IPS-18c (cell line): ENCODE measurements at regions not wholly inside any gene's neighbourhood (a gene's known extent, or its start where the extent isn't known, plus 50 kb on each side); places are given as distances from the start of the nearest gene placed in this dataset.

Source experiments
- H3K4me3 ChIP-seq: 2 replicates; pipeline ENCODE4 v1.7.0; 2013; ENCODE audit warnings: low read depth, mild to moderate bottlenecking, low read length, moderate library complexity; ENCODE audit not compliant: insufficient read depth
- H3K9me3 ChIP-seq: one replicate; pipeline ENCODE4 v1.6.1; 2013; ENCODE audit warnings: mild to moderate bottlenecking, low read length, moderate library complexity; ENCODE audit not compliant: control insufficient read depth, insufficient read depth

DNA sequence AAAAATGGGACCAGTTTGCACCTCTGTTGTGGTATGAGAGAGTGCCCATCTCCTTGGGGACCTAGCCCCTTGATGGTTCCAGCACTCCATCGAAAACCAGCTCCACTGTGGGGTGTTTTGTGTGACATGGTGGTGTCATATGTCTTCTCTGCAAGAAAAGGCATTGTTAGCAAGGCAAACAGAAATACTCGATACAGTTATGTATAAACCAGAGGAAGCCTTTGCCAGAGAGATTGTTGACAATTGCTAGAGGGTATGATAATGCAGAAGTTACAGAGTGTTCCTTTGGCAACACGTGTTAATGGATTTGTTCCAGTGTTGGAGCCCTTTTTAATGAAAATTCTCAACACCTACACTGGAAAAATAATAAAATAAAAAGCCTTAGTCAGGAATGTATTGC, 270.4 kb upstream of the DMRT1 start:
- H3K4me3 ChIP-seq: no peak overlapping the region

DNA sequence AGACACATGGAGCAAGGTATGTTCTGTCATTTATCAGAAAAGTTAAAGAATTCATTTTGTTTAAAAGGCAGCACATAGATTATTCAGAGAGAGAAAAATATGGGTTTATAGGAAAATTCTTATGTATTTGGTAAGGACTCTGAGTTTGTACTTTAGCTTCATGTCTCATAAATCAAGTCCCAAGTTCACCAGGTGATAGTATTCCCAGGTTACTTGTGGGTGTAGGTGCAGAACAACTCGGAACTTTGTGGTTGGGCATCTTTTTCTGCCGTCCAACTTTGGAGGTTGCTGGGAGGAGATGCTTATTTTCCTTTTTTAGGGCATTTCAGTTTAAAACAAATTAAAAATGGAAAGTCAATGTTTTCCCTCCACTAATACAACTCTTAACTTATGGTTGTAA, 269.8 kb upstream of the DMRT1 start:
- peaks cover 2% of the 10 kb centered on the region for H3K9me3 ChIP-seq
- no peak overlapping the region for H3K4me3 ChIP-seq

More for the DNA sequence above, 270.4 kb upstream of the DMRT1 start:
- H3K9me3 ChIP-seq: peaks cover 2% of the 10 kb centered on the region

DNA sequence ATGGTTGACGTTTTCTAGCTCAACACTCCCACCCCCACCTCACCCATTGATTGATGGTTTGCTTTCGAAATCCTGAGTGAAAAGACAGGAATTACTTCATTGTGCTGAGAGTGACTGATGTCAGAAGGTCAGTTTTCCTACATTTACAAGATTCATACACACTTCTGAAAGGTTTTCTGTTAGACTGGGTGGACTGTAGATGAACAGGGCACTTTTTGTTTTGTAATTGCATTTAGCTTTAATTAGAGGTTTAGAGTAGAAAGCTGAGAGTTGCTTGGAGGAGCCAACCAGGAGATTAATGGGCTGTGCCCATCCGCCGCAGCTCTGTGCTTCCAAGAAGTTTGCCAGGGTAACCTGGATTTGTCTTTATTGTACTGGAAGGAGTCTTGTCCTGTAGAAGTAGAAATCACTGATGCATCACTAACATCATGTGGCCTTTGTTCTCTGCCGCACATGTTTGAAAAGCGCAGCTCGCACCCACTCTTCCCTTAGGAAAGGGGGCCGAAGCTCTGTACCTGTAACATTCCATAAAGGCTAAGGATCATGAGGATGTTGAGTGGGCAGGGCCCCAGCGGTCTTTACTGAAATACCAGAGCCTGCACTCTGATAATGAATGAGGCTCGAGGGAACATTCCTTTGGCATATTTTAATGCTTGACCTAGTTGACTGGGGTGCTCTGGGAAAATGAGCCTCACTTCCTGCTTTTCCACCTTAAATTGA, 267.6 kb upstream of the DMRT1 start:
- Histone ChIP-seq H3K4me3 (no peak overlapping the region), H3K9me3 (peaks cover 2% of the 10 kb centered on the region)

DNA sequence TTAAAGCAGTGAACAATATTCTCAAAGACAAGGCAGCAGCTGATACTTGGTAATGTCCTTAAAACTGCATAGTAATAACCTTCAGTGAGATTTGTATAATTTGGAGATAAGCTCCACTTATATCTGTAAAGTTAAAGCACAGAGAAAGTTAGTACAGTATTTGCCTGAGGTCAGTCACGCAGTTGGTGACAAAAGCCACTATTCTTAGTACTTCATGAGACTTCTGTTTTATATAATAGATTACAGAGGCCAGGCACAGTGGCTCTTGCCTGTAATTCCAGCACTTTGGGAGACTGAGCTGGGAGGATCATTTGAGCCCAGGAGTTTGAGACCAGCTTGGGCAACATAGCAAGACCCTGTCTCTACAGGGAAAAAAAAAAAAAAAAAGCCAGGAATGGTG, 266.4 kb upstream of the DMRT1 start:
- Histone ChIP-seq H3K9me3 (peaks cover 4% of the 10 kb centered on the region), H3K4me3 (no peak overlapping the region)

- H3K9me3 ChIP-seq: peaks cover 5% of the 10 kb centered on the region
- no peak overlapping the region; the same call in 1 of the 2 replicates for H3K4me3 ChIP-seq
Measured at GRCh38 chr9:580652-581342, 260.7 kb upstream of the DMRT1 start.

- Histone ChIP-seq H3K9me3 (peaks cover 5% of the 10 kb centered on the region), H3K4me3 (no peak overlapping the region)
Measured at GRCh38 chr9:581673-582497, 259.6 kb upstream of the DMRT1 start.

GRCh38 chr9:582775-583174, 258.7 kb upstream of the DMRT1 start:
- Histone ChIP-seq H3K9me3 (peaks cover 5% of the 10 kb centered on the region), H3K4me3 (no peak overlapping the region)

GRCh38 chr9:587527-587926, 254.0 kb upstream of the DMRT1 start:
- Histone ChIP-seq H3K4me3 (no peak overlapping the region), H3K9me3 (no peaks in the 10 kb centered on the region)

DNA sequence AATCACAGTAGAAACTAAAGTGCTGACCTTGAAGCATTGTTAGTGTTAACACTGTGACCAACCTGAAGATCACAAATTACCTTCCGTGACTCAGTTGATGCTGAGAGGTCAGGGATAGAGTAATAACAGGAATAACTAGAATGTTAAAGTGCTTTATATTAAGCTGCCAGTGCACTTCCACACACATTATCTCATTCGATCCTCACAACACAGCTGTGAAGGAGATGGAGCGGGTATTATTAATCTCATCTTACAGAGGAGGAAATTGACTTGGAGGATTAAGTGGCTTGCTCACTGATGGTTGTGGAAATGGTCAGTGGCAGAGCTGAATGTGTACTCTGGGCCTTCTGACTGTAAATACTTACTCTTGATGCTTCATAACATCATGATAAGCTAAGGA, 252.5 kb upstream of the DMRT1 start:
- no peaks in the 10 kb centered on the region for H3K9me3 ChIP-seq
- no peak overlapping the region for H3K4me3 ChIP-seq

- H3K4me3 ChIP-seq: no peak overlapping the region
Measured at GRCh38 chr9:589723-590122, 251.8 kb upstream of the DMRT1 start.

DNA sequence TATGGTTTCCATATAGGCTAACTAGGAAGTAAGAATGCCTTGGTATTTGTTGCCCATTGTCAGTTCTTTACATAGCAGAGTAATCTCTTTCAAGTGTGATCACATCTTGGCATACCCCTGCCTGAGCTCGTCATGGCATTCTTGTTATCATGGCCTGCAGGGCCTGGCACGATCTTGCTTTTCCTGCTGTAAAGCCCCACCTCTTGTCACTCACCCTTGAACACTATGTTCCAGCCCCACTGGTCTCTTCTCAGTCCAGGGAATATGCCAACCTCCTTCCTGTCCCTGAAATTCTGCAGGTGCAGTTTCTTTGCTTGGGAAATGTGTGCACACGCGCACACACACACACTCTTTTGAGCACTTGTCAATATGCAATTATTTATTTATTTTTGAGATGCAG, 250.2 kb upstream of the DMRT1 start:
- Histone ChIP-seq H3K9me3 (peaks cover 3% of the 10 kb centered on the region), H3K4me3 (no peak overlapping the region)

More at GRCh38 chr9:589723-590122, 251.8 kb upstream of the DMRT1 start:
- no peaks in the 10 kb centered on the region for H3K9me3 ChIP-seq

GRCh38 chr9:592225-592624, 249.3 kb upstream of the DMRT1 start:
- no peak overlapping the region for H3K4me3 ChIP-seq
- H3K9me3 ChIP-seq: peaks cover 5% of the 10 kb centered on the region

- H3K9me3 ChIP-seq: peaks cover 5% of the 10 kb centered on the region
- H3K4me3 ChIP-seq: no peak overlapping the region
Measured at GRCh38 chr9:592733-593132, 248.8 kb upstream of the DMRT1 start.

- Histone ChIP-seq H3K4me3 (no peak overlapping the region), H3K9me3 (peaks cover 5% of the 10 kb centered on the region)
Measured at GRCh38 chr9:593809-594208, 247.7 kb upstream of the DMRT1 start.

DNA sequence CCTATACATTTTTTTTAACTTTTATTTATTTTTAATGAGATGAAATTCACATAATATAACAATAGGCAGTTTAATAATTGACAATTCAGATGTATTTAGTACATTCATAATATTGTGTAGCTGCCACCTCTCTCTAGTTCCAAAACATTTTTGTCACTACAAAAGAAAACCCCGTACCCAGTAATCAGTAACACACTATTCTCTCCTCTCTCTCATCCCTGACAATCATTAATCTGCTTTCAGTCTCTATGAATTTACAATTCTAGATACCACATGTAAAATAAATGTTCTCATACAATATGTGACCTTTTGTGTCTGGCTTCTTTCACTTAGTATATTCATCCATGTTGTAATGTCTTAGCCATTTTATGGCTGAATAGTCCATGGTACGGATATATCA, 244.8 kb upstream of the DMRT1 start:
- H3K4me3 ChIP-seq: no peak overlapping the region
- peaks cover 5% of the 10 kb centered on the region for H3K9me3 ChIP-seq

DNA sequence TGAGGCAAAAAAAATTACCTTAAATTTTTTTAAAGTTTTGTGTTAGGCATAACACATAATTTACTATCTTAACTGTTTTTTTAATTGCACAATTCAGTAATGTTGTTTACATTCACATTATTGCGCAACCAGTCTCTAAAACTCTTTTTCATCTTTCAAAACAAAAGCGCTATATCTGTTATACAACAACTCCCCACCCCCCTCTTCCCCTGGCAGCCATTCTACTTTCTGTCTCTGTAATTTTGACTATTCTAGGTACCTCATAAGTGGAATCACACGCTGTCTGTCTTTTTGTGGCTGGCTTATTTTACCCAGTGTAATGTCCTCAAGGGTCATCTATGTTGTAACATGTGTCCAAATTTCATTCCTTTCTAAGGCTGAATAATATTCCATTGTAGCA, 241.5 kb upstream of the DMRT1 start:
- Histone ChIP-seq H3K9me3 (peaks cover 5% of the 10 kb centered on the region), H3K4me3 (no peak overlapping the region)

- Histone ChIP-seq H3K9me3 (no peaks in the 10 kb centered on the region), H3K4me3 (no peak overlapping the region)
Measured at GRCh38 chr9:602716-603115, 238.8 kb upstream of the DMRT1 start.

- Histone ChIP-seq H3K4me3 (no peak overlapping the region), H3K9me3 (no peaks in the 10 kb centered on the region)
Measured at GRCh38 chr9:603126-603525, 238.4 kb upstream of the DMRT1 start.
